CD4-positive, alpha-beta T cell (primary cell): ENCODE measurements at regions not wholly inside any gene's neighbourhood (a gene's known extent, or its start where the extent isn't known, plus 50 kb on each side); places are given as distances from the start of the nearest gene placed in this dataset.

Source experiments
- ATAC-seq: fragments of 200-7000 bp; cut with Tn5 transposase; one replicate; pipeline ENCODE4 v1.10.0; 2022; ENCODE audit warnings: mild to moderate bottlenecking; ENCODE audit not compliant: poor library complexity
- CTCF ChIA-PET: fragments of 350-600 bp; sonication (Branson Sonifier 250); formaldehyde crosslinking; loops from one replicate; lab custom pipeline; 2021; ENCODE audit warnings: antibody characterized with exemption, inconsistent platforms; lab: Charles Lee
- POLR2A ChIA-PET: fragments of 350-600 bp; sonication (Branson Sonifier 250); formaldehyde crosslinking; loops from one replicate; lab custom pipeline; 2021; ENCODE audit warnings: antibody characterized with exemption, inconsistent platforms; lab: Charles Lee
- DNase-seq, 14 experiments: peaks; one replicate each; pipeline ENCODE4 v3.0.0-alpha.2; 2013 to 2020; ENCODE audit warnings: mixed read lengths in 2 of 14
- H3K27ac ChIP-seq, 2 donors: one replicate each; pipeline versions ENCODE4 v1.5.1 to v1.7.0; 2013; ENCODE audit warnings: low read length in 2 of 2, low read depth in 1 of 2, mild to moderate bottlenecking in 1 of 2
- H3K27me3 ChIP-seq, 2 experiments: 1 replicate in 1 of 2; 2 replicates in 1 of 2; pipeline versions ENCODE4 v1.6.1 to v1.7.0; 2013; ENCODE audit warnings: low read length in 2 of 2, control low read depth in 1 of 2, mild to moderate bottlenecking in 1 of 2, moderate library complexity in 1 of 2; ENCODE audit not compliant: insufficient read depth in 2 of 2, control insufficient read depth in 1 of 2
- H3K36me3 ChIP-seq: one replicate; pipeline ENCODE4 v1.6.1; 2013; ENCODE audit warnings: low read length, control low read depth; ENCODE audit not compliant: insufficient read depth
- H3K4me1 ChIP-seq: one replicate; pipeline ENCODE4 v1.6.1; 2013; ENCODE audit warnings: low read length, control low read depth; ENCODE audit not compliant: insufficient read depth
- H3K4me3 ChIP-seq: one replicate; pipeline ENCODE4 v1.5.1; 2013; ENCODE audit warnings: mild to moderate bottlenecking, low read length, moderate library complexity
- H3K9me3 ChIP-seq, 2 experiments: 1 replicate in 1 of 2; 2 replicates in 1 of 2; pipeline versions ENCODE4 v1.6.1 to v1.7.0; 2013; ENCODE audit warnings: low read length in 2 of 2, mild to moderate bottlenecking in 2 of 2, control low read depth in 1 of 2, moderate library complexity in 1 of 2; ENCODE audit not compliant: control insufficient read depth in 1 of 2, insufficient read depth in 1 of 2
- H3K27ac Mint-ChIP-seq: one replicate; pipeline ENCODE4 v1.8.0; 2020; ENCODE audit warnings: mixed read lengths
- H3K27me3 Mint-ChIP-seq: one replicate; pipeline ENCODE4 v1.8.0; 2021; ENCODE audit warnings: mixed read lengths
- H3K36me3 Mint-ChIP-seq: one replicate; pipeline ENCODE4 v1.8.0; 2021; ENCODE audit warnings: low read depth, mixed read lengths
- H3K4me1 Mint-ChIP-seq: one replicate; pipeline ENCODE4 v1.8.0; 2021; ENCODE audit warnings: low read depth, mixed read lengths
- H3K4me3 Mint-ChIP-seq: one replicate; pipeline ENCODE4 v1.8.0; 2020; ENCODE audit warnings: mild to moderate bottlenecking, mixed read lengths
- H3K9me3 Mint-ChIP-seq: one replicate; pipeline ENCODE4 v1.8.0; 2020; ENCODE audit warnings: mixed read lengths
- intact Hi-C, 2 experiments: fragments of 100-400 bp; cut with DNase I in 1 of 2; cut with micrococcal nuclease in 1 of 2; formaldehyde crosslinking; loops; one replicate each; pipeline versions ENCODE4 v1.15.1 to v1.9.0; 2023 to 2025; cut with DNase I, micrococcal nuclease
- TF ChIP-seq, protein P1 (sequence below): fragments of 200-600 bp; IDR thresholded peaks from one replicate; pipeline ENCODE4 v1.8.0; 2022; ENCODE audit warnings: antibody characterized with exemption, mild to moderate bottlenecking

GRCh38 chr10:29959586-29959985 is 99.8 kb downstream of the JCAD start:
- TF ChIP-seq, protein P1, sequence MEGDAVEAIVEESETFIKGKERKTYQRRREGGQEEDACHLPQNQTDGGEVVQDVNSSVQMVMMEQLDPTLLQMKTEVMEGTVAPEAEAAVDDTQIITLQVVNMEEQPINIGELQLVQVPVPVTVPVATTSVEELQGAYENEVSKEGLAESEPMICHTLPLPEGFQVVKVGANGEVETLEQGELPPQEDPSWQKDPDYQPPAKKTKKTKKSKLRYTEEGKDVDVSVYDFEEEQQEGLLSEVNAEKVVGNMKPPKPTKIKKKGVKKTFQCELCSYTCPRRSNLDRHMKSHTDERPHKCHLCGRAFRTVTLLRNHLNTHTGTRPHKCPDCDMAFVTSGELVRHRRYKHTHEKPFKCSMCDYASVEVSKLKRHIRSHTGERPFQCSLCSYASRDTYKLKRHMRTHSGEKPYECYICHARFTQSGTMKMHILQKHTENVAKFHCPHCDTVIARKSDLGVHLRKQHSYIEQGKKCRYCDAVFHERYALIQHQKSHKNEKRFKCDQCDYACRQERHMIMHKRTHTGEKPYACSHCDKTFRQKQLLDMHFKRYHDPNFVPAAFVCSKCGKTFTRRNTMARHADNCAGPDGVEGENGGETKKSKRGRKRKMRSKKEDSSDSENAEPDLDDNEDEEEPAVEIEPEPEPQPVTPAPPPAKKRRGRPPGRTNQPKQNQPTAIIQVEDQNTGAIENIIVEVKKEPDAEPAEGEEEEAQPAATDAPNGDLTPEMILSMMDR: no peak
- no peak overlapping the region for H3K4me3 Mint-ChIP-seq

DNA sequence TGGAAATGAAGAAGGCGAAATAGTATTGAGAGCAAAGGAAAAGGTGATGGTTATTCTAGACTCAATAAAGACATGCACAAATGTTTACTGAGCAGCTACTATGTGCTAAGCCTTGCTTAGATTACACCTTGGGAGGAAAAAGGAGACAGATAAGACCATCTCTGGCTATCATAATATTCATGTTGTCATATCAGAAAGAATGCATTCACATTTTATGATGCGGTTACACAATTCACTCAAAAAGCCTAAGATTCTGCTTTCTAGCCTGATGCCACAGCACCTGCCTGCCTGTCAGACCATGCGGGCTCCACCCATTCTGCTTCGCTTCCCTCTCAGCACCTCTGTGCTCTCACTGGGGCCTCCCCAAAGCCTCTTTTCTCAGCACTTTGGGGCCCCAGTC is 100.9 kb downstream of the JCAD start:
- ATAC-seq (no peak), DNase-seq (no peak)
- no peaks in the 10 kb centered on the region for H3K27me3 Mint-ChIP-seq
- H3K4me3 Mint-ChIP-seq: no peak overlapping the region
- H3K4me1 Mint-ChIP-seq: no peaks in the 10 kb centered on the region
- H3K9me3 Mint-ChIP-seq: peaks cover 2% of the 10 kb centered on the region
- no peaks in the 10 kb centered on the region for H3K36me3 Mint-ChIP-seq
- Histone ChIP-seq H3K4me1 (no peaks in the 10 kb centered on the region), H3K4me3 (no peak overlapping the region), H3K27ac (no peak overlapping the region), H3K9me3 (no peaks in the 10 kb centered on the region), H3K27me3 (peaks cover 0 to 7% of the 10 kb centered on the region in 2 experiments), H3K36me3 (no peaks in the 10 kb centered on the region)
- TF ChIP-seq, protein P1: no peak
- CTCF ChIA-PET: no interaction called here
- H3K27ac Mint-ChIP-seq: no peak overlapping the region
- POLR2A ChIA-PET: no interaction called here
- intact Hi-C loops: no loop called here

More at GRCh38 chr10:29959586-29959985, 99.8 kb downstream of the JCAD start:
- DNase-seq (no peak), ATAC-seq (no peak)
- intact Hi-C loops: no loop called here
- ChIA-PET CTCF (no interaction called here), POLR2A (no interaction called here)
- Mint-ChIP-seq H3K36me3 (no peaks in the 10 kb centered on the region), H3K4me1 (no peaks in the 10 kb centered on the region), H3K27ac (no peak overlapping the region), H3K27me3 (no peaks in the 10 kb centered on the region), H3K9me3 (peaks cover 2% of the 10 kb centered on the region)
- H3K27me3 ChIP-seq: peaks cover 0 to 7% of the 10 kb centered on the region in 2 experiments
- no peaks in the 10 kb centered on the region for H3K4me1 ChIP-seq
- no peak overlapping the region for H3K4me3 ChIP-seq
- no peak overlapping the region for H3K27ac ChIP-seq
- H3K36me3 ChIP-seq: no peaks in the 10 kb centered on the region
- no peaks in the 10 kb centered on the region for H3K9me3 ChIP-seq

DNA sequence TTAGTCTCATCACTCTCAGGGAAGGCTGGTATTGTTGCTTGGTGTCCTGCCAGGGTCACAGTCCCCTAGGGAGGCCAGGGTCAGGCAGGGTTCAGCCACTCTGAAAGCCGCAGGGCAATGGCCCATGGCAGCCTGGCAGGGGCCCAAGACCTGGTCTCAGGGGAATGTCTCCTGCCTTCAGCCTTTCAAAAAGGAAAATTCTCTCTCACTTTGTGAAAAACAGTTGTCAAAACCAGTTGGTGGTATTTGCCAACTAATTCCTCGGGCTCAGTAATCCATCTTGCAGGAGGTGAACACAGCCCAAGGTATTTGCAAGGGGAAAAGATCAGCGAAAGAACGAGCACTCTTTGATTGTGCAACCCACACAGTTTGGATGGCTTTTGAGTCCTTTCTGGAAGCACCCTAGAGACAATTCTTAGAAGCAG is 101.5 kb downstream of the JCAD start:
- Mint-ChIP-seq H3K4me1 (no peaks in the 10 kb centered on the region), H3K27me3 (no peaks in the 10 kb centered on the region), H3K27ac (no peak overlapping the region), H3K9me3 (peaks cover 2% of the 10 kb centered on the region), H3K36me3 (no peaks in the 10 kb centered on the region), H3K4me3 (no peak overlapping the region)
- Histone ChIP-seq H3K27me3 (peaks cover 0 to 7% of the 10 kb centered on the region in 2 experiments), H3K4me3 (no peak overlapping the region), H3K36me3 (no peaks in the 10 kb centered on the region), H3K27ac (no peak overlapping the region), H3K9me3 (no peaks in the 10 kb centered on the region), H3K4me1 (no peaks in the 10 kb centered on the region)
- TF ChIP-seq, protein P1: no peak
- intact Hi-C loops: no loop called here
- POLR2A ChIA-PET: no interaction called here
- CTCF ChIA-PET: no interaction called here
- DNase-seq: no peak
- no peak for ATAC-seq
